ENCODE measurements at regions not wholly inside any gene's neighbourhood (a gene's known extent, or its start where the extent isn't known, plus 50 kb on each side); places are given as distances from the start of the nearest gene placed in this dataset.

GRCh38 chr6:51526922-51527321, 560.5 kb downstream of the PKHD1 start:
- no peak for DNase-seq
- intact Hi-C loops (cut with DNase I): no loop called here

- DNase-seq: no peak
- intact Hi-C loops (cut with DNase I): no loop called here
Observed at GRCh38 chr6:51528556-51528955, 558.9 kb downstream of the PKHD1 start.

GRCh38 chr6:51529240-51529639, 558.2 kb downstream of the PKHD1 start:
- intact Hi-C loops (cut with DNase I): no loop called here
- no peak for DNase-seq

GRCh38 chr6:51531623-51532022, 555.8 kb downstream of the PKHD1 start:
- intact Hi-C loops (cut with DNase I): no loop called here

GRCh38 chr6:51533962-51534361, 553.5 kb downstream of the PKHD1 start:
- DNase-seq: no peak
- intact Hi-C loops (cut with DNase I): no loop called here

More at GRCh38 chr6:51531623-51532022, 555.8 kb downstream of the PKHD1 start:
- peak in 3 of 42 donors; percentile 0 to 16 (median 7) for DNase-seq

- intact Hi-C loops (cut with DNase I): no loop called here
- no peak for DNase-seq
Observed at GRCh38 chr6:51535327-51535726, 552.1 kb downstream of the PKHD1 start.

- intact Hi-C loops (cut with DNase I): no loop called here
- no peak for DNase-seq
Observed at GRCh38 chr6:51536728-51537127, 550.7 kb downstream of the PKHD1 start.

- intact Hi-C loops (cut with DNase I): loop anchor here (5.0 kb wide), 1 partner anchor 725 kb away; the partner anchor contains the start of gene TFAP2B
- DNase-seq: peak in 2 of 42 donors; percentile 0 to 6
Observed at GRCh38 chr6:51541847-51542246, 545.6 kb downstream of the PKHD1 start.

- intact Hi-C loops (cut with DNase I): loop anchor here (5.0 kb wide), 1 partner anchor 725 kb away; the partner anchor contains the start of gene TFAP2B
- DNase-seq: no peak
Observed at GRCh38 chr6:51542475-51542874, 544.9 kb downstream of the PKHD1 start.

- intact Hi-C loops (cut with DNase I): no loop called here
- no peak for DNase-seq
Observed at GRCh38 chr6:51550243-51550642, 537.2 kb downstream of the PKHD1 start.

- DNase-seq: no peak
- intact Hi-C loops (cut with DNase I): no loop called here
Observed at GRCh38 chr6:51552435-51552834, 535.0 kb downstream of the PKHD1 start.

GRCh38 chr6:51553246-51554015, 534.0 kb downstream of the PKHD1 start:
- intact Hi-C loops (cut with DNase I): no loop called here
- no peak for DNase-seq

GRCh38 chr6:51554029-51554428, 533.4 kb downstream of the PKHD1 start:
- intact Hi-C loops (cut with DNase I): no loop called here
- DNase-seq: no peak

GRCh38 chr6:51559059-51559458, 528.4 kb downstream of the PKHD1 start:
- intact Hi-C loops (cut with DNase I): no loop called here
- no peak for DNase-seq

- intact Hi-C loops (cut with DNase I): no loop called here
- no peak for DNase-seq
Observed at GRCh38 chr6:51562198-51562597, 525.2 kb downstream of the PKHD1 start.
